SK-N-SH (cell line): ENCODE measurements at regions not wholly inside any gene's neighbourhood (a gene's known extent, or its start where the extent isn't known, plus 50 kb on each side); places are given as distances from the start of the nearest gene placed in this dataset.

Experiments
- CTCF ChIA-PET: fragments of 300-600, 350-600 bp; formaldehyde crosslinking; extraction: SDS; loops from one replicate; lab custom pipeline; 2021; lab: Yijun Ruan, JAX
- POLR2A ChIA-PET: fragments of 350-600 bp; sonication (Branson Sonifier 250); formaldehyde crosslinking; extraction: SDS; loops from one replicate; lab custom pipeline; 2020; ENCODE audit warnings: antibody characterized with exemption, inconsistent platforms; lab: Yijun Ruan, JAX
- DNase-seq: peaks from one replicate; pipeline ENCODE4 v3.0.0; 2012
- H2AFZ ChIP-seq: fragments of 200-600 bp; sonication (generic); 2 replicates; pipeline ENCODE4 v1.8.1; 2016; ENCODE audit warnings: antibody characterized with exemption, mild to moderate bottlenecking, low read depth
- H3F3A ChIP-seq: fragments of 200-600 bp; sonication (generic); replicated peaks from 2 replicates; pipeline ENCODE3; 2016; ENCODE audit warnings: antibody characterized with exemption, mild to moderate bottlenecking; ENCODE audit not compliant: insufficient read depth
- H3K27ac ChIP-seq, 2 experiments: fragments of 200-500 bp in 1 of 2; fragments of 200-600 bp in 1 of 2; sonication (Bioruptor generic) in 1 of 2; sonication (generic), shearing (Covaris generic) in 1 of 2; 2 replicates each; pipeline versions ENCODE4 v1.5.1 to v1.6.1; 2014 to 2016; ENCODE audit warnings: low read depth in 2 of 2, inconsistent platforms in 1 of 2, low read length in 1 of 2, mild to moderate bottlenecking in 1 of 2, mixed read lengths in 1 of 2
- H3K27me3 ChIP-seq: fragments of 200-600 bp; sonication (generic), shearing (Covaris generic); 2 replicates; pipeline ENCODE4 v1.6.1; 2016; ENCODE audit warnings: mixed run types; ENCODE audit not compliant: insufficient read depth
- H3K36me3 ChIP-seq, 2 experiments: fragments of 200-500 bp in 1 of 2; fragments of 200-600 bp in 1 of 2; sonication (Bioruptor generic) in 1 of 2; sonication (generic) in 1 of 2; replicated peaks in 1 of 2; 2 replicates each; pipeline versions ENCODE3 to v1.5.1; 2014 to 2016; ENCODE audit warnings: low read length in 1 of 2, mild to moderate bottlenecking in 1 of 2; ENCODE audit not compliant: insufficient read depth in 2 of 2, control insufficient read depth in 1 of 2
- H3K4me1 ChIP-seq, 2 experiments: fragments of 200-500 bp in 1 of 2; fragments of 200-600 bp in 1 of 2; sonication (Bioruptor generic) in 1 of 2; sonication (generic), shearing (Covaris generic) in 1 of 2; 2 replicates each; pipeline versions ENCODE4 v1.5.1 to v1.6.1; 2014 to 2016; ENCODE audit warnings: low read depth in 1 of 2, low read length in 1 of 2, mixed run types in 1 of 2; ENCODE audit not compliant: insufficient read depth in 2 of 2, control insufficient read depth in 1 of 2
- H3K4me2 ChIP-seq: fragments of 200-600 bp; sonication (generic), shearing (Covaris generic); 2 replicates; pipeline ENCODE4 v1.6.1; 2017; ENCODE audit warnings: mixed run types
- H3K4me3 ChIP-seq, 2 experiments: fragments of 200-500 bp in 1 of 2; fragments of 200-600 bp in 1 of 2; sonication (Bioruptor generic) in 1 of 2; sonication (generic), shearing (Covaris generic) in 1 of 2; 2 replicates each; pipeline versions ENCODE4 v1.5.1 to v1.8.1; 2014 to 2016; ENCODE audit warnings: low read depth in 2 of 2, inconsistent platforms in 1 of 2, low read length in 1 of 2, mild to moderate bottlenecking in 1 of 2, mixed read lengths in 1 of 2, moderate library complexity in 1 of 2
- H3K79me2 ChIP-seq: fragments of 200-600 bp; sonication (generic); 2 replicates; pipeline ENCODE4 v1.8.1; 2017; ENCODE audit warnings: mild to moderate bottlenecking; ENCODE audit not compliant: insufficient read depth
- H3K9ac ChIP-seq: fragments of 200-600 bp; sonication (generic); 2 replicates; pipeline ENCODE4 v1.6.1; 2017; ENCODE audit warnings: mixed run types
- H3K9me2 ChIP-seq: fragments of 200-600 bp; sonication (generic); 2 replicates; pipeline ENCODE4 v1.6.1; 2017; ENCODE audit warnings: mixed run types
- H3K9me3 ChIP-seq: fragments of 200-600 bp; sonication (generic); 2 replicates; pipeline ENCODE4 v1.6.1; 2017; ENCODE audit warnings: mixed run types, mild to moderate bottlenecking, moderate library complexity
- H4K20me1 ChIP-seq: fragments of 200-600 bp; sonication (generic); 2 replicates; pipeline ENCODE4 v1.6.1; 2017; ENCODE audit warnings: mild to moderate bottlenecking, mixed run types; ENCODE audit not compliant: insufficient read depth
- EP300 ChIP-seq, 2 experiments: IDR thresholded peaks; 2 replicates each; pipeline versions ENCODE4 v1.4.0 to v1.6.1; 2012; ENCODE audit warnings: borderline replicate concordance in 1 of 2, low read depth in 1 of 2, low read length in 1 of 2
- GABPA ChIP-seq: IDR thresholded peaks from 2 replicates; pipeline ENCODE4 v1.4.0; 2012; ENCODE audit warnings: low read depth, mild to moderate bottlenecking
- GATA2 ChIP-seq: sonication (generic); formaldehyde crosslinking; IDR thresholded peaks from 2 replicates; pipeline ENCODE4 v1.5.0; 2020; ENCODE audit warnings: mild to moderate bottlenecking, missing genetic modification reagents
- NFIC ChIP-seq: IDR thresholded peaks from 2 replicates; pipeline ENCODE4 v1.4.0; 2012; ENCODE audit warnings: borderline replicate concordance
- NRF1 ChIP-seq: IDR thresholded peaks from 2 replicates; pipeline ENCODE4 v1.6.1; 2012; ENCODE audit warnings: low read depth, mild to moderate bottlenecking, low read length
- RAD21 ChIP-seq: IDR thresholded peaks from 2 replicates; pipeline ENCODE4 v1.6.1; 2012; ENCODE audit warnings: mild to moderate bottlenecking, low read length
- RCOR1 ChIP-seq: fragments of 150-350 bp; IDR thresholded peaks from 2 replicates; pipeline ENCODE4 v1.6.1; 2017; ENCODE audit warnings: antibody characterized with exemption, low read length
- SMC3 ChIP-seq: IDR thresholded peaks from 2 replicates; pipeline ENCODE4 v1.6.1; 2012; ENCODE audit warnings: low read depth, low read length, improper control_type of control experiment
- TAF1 ChIP-seq: IDR thresholded peaks from 2 replicates; pipeline ENCODE4 v1.6.1; 2012; ENCODE audit warnings: low read depth, mild to moderate bottlenecking, low read length, moderate library complexity, borderline replicate concordance
- TCF12 ChIP-seq: IDR thresholded peaks from 2 replicates; pipeline ENCODE4 v1.4.0; 2012
- YY1 ChIP-seq: IDR thresholded peaks from 2 replicates; pipeline ENCODE4 v1.4.0; 2012; ENCODE audit warnings: low read depth, mild to moderate bottlenecking
- WGBS: methylation state at CpG from one replicate; pipeline ENCODE4 v1.1.6; 2017; ENCODE audit warnings: low lambda C conversion rate; 5-methylcytosine and 5-hydroxymethylcytosine counted together
- TF ChIP-seq, protein P1 (sequence below): IDR thresholded peaks from 2 replicates; pipeline ENCODE4 v1.4.0; 2012; ENCODE audit warnings: low read depth, borderline replicate concordance
- TF ChIP-seq, protein P2 (sequence below): IDR thresholded peaks from 2 replicates; pipeline ENCODE4 v1.4.0; 2012; ENCODE audit warnings: low read depth, borderline replicate concordance
- TF ChIP-seq, protein P3 (sequence below): IDR thresholded peaks from 2 replicates; pipeline ENCODE4 v1.4.0; 2012; ENCODE audit warnings: low read depth
- TF ChIP-seq, protein P4 (sequence below): fragments of 150-350 bp; IDR thresholded peaks from 2 replicates; pipeline ENCODE4 v1.6.1; 2016; ENCODE audit warnings: mild to moderate bottlenecking, low read depth, low read length

DNA sequence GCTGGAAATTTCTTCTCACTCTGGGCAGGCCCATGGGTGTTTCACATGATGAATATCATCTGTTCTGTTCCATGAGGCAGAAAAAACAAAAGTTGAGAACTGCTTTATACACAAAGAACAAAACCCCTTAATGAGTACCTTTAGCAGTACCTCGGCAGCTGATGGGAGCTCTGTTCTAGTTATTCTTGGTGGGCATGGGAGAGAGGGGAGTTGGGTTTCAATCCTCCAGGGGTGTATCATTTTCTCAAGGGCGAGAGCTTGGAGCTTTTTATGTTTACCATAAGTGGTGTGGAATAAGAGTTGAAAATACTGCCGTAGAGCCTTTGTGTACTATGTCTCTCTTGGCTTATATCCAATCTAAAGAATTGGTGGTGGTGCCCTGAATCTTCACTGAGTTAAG lies 103.3 kb upstream of the ZNF608 start:
- Histone ChIP-seq H2AFZ (no peak overlapping the region), H3F3A (no peaks in the 10 kb centered on the region), H3K79me2 (no peaks in the 10 kb centered on the region), H3K36me3 (no peaks in the 10 kb centered on the region), H3K4me1 (no peaks in the 10 kb centered on the region), H3K9me3 (no peaks in the 10 kb centered on the region), H3K27ac (no peak overlapping the region), H3K9me2 (no peaks in the 10 kb centered on the region), H3K4me2 (no peak overlapping the region), H3K9ac (no peak overlapping the region), H4K20me1 (no peaks in the 10 kb centered on the region), H3K4me3 (no peak overlapping the region), H3K27me3 (no peaks in the 10 kb centered on the region)
- TF ChIP-seq TCF12 = no peak
- no peak for TF ChIP-seq RCOR1
- TF ChIP-seq, protein P1, sequence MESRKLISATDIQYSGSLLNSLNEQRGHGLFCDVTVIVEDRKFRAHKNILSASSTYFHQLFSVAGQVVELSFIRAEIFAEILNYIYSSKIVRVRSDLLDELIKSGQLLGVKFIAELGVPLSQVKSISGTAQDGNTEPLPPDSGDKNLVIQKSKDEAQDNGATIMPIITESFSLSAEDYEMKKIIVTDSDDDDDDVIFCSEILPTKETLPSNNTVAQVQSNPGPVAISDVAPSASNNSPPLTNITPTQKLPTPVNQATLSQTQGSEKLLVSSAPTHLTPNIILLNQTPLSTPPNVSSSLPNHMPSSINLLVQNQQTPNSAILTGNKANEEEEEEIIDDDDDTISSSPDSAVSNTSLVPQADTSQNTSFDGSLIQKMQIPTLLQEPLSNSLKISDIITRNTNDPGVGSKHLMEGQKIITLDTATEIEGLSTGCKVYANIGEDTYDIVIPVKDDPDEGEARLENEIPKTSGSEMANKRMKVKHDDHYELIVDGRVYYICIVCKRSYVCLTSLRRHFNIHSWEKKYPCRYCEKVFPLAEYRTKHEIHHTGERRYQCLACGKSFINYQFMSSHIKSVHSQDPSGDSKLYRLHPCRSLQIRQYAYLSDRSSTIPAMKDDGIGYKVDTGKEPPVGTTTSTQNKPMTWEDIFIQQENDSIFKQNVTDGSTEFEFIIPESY = no peak
- no peak for TF ChIP-seq YY1
- TF ChIP-seq, protein P2, sequence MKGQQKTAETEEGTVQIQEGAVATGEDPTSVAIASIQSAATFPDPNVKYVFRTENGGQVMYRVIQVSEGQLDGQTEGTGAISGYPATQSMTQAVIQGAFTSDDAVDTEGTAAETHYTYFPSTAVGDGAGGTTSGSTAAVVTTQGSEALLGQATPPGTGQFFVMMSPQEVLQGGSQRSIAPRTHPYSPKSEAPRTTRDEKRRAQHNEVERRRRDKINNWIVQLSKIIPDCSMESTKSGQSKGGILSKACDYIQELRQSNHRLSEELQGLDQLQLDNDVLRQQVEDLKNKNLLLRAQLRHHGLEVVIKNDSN = no peak
- TF ChIP-seq, protein P3, sequence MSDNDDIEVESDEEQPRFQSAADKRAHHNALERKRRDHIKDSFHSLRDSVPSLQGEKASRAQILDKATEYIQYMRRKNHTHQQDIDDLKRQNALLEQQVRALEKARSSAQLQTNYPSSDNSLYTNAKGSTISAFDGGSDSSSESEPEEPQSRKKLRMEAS = no peak
- TF ChIP-seq RAD21 = no peak
- TF ChIP-seq, protein P4, sequence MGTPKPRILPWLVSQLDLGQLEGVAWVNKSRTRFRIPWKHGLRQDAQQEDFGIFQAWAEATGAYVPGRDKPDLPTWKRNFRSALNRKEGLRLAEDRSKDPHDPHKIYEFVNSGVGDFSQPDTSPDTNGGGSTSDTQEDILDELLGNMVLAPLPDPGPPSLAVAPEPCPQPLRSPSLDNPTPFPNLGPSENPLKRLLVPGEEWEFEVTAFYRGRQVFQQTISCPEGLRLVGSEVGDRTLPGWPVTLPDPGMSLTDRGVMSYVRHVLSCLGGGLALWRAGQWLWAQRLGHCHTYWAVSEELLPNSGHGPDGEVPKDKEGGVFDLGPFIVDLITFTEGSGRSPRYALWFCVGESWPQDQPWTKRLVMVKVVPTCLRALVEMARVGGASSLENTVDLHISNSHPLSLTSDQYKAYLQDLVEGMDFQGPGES = no peak
- no peak for TF ChIP-seq TAF1
- TF ChIP-seq GATA2 (CRISPR knock-in tag) = no peak
- no peak for TF ChIP-seq NFIC
- no peak for TF ChIP-seq SMC3
- no peak for TF ChIP-seq EP300 (IDR thresholded peaks at IDR 0.05; ENCODE audit: borderline replicate concordance in 1 of 2, low read depth in 1 of 2, low read length in 1 of 2)
- TF ChIP-seq GABPA = no peak
- TF ChIP-seq NRF1 = no peak
- ChIA-PET POLR2A (no interaction called here), CTCF (no interaction called here)
- no peak for DNase-seq
- 77% methylated on average over 3 of the region's 3 CpGs for WGBS

DNA sequence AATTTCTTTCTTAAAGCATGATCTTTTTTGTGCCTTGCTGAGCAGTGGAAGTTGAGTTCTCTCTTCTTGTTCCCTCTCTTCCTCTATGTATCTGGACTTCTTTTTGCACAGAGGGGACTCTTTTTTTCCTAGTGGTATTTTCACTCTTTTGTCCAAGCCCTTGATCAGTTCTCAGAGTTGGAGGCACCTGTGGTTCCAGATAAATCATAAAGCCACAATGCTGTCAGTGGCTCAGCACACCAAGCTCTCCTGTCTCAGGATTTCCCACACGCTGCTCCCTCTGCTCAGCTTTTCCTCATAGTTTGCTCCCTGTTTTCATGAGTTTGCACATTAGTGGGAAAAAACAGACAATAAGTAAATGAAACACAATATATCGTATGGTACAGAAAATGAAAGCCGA lies 110.3 kb upstream of the ZNF608 start:
- no peak for TF ChIP-seq EP300 (IDR thresholded peaks at IDR 0.05; ENCODE audit: borderline replicate concordance in 1 of 2, low read depth in 1 of 2, low read length in 1 of 2)
- Histone ChIP-seq H3K9me2 (no peaks in the 10 kb centered on the region), H3K36me3 (no peaks in the 10 kb centered on the region), H2AFZ (no peak overlapping the region), H3F3A (no peaks in the 10 kb centered on the region), H3K9me3 (no peaks in the 10 kb centered on the region), H3K9ac (no peak overlapping the region), H3K4me1 (peaks cover 0 to 12% of the 10 kb centered on the region in 2 experiments; a peak in 2 of 4 replicates), H3K27ac (no peak overlapping the region), H3K27me3 (no peaks in the 10 kb centered on the region), H3K4me2 (no peak overlapping the region), H3K79me2 (no peaks in the 10 kb centered on the region), H4K20me1 (no peaks in the 10 kb centered on the region), H3K4me3 (no peak overlapping the region)
- DNase-seq = no peak
- ChIA-PET CTCF (no interaction called here), POLR2A (no interaction called here)
- 92% methylated on average over 3 of the region's 3 CpGs for WGBS
